ENCODE measurements at regions not wholly inside any gene's neighbourhood (a gene's known extent, or its start where the extent isn't known, plus 50 kb on each side); places are given as distances from the start of the nearest gene placed in this dataset.
A peak's percentile ranks its signal among the peaks of the same experiment; 100 is the strongest.

DNA sequence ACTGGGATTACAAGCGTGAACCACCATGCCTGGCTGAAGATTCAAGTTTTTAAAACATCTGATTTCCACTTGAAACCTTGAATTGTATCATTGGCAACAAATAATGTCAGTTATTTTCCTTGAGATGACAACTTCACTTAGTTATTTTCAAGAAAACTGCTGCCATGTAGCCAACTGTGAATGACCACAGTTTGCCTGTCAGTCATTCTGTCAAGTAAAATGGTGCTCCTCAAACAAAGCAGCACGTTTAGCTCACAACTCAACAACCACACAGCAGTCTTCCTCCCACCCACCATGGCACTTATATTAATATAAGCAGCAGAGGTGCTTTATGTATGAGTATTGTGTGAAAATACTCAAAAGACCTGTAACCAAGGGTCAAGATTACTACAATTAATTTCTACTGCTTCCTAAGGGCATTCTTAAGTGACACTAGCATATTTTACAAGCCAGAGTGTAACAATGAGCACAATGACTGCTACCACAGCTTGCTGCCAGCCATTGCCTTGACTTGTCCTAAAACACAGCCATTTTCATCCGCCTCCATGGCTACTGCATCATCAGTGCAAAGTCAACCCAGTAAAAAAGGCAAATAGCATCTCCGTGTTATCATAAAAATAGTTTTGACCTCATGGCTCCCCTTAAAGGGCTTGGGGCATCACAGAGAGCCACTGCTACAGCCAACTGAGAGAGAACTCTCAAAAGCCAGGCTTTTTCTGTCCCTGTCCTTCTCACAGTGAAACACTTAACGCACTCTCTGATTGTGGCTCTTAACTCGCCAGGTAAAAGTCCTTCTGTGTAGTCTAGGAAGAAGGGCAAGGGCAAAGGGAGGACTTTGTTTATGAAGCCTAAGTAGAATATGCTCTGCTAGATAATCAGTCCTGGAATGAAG lies 96.4 kb upstream of the TAB2 start:
- no peaks in the 10 kb centered on the region for H3K9me3 ChIP-seq (ENCODE audit: low read depth)
- H3K27me3 ChIP-seq = no peaks in the 10 kb centered on the region
- H3K79me2 ChIP-seq = no peaks in the 10 kb centered on the region
- no peaks in the 10 kb centered on the region for H3K36me3 ChIP-seq (replicated peaks; ENCODE audit: insufficient read depth, low read depth)
- peaks cover 18% of the 10 kb centered on the region for H3K4me1 ChIP-seq (ENCODE audit: insufficient read depth)
- no peak for DNase-seq (ENCODE audit: low spot score)
- H3K27ac ChIP-seq = no peak overlapping the region
- no peaks in the 10 kb centered on the region for H4K20me1 ChIP-seq (ENCODE audit: insufficient read depth, poor library complexity, severe bottlenecking)
- 83% methylated on average over 6 of the region's 6 CpGs for WGBS (ENCODE audit: low lambda C conversion rate, missing lambda C conversion rate)
- TF ChIP-seq EZH2phosphoT487 (IDR thresholded peaks at IDR 0.05; ENCODE audit: low read depth, severe bottlenecking, unreplicated experiment) = no peak
- TF ChIP-seq EZH2 (IDR thresholded peaks at IDR 0.05; ENCODE audit: borderline replicate concordance) = no peak
- TF ChIP-seq, protein P1, sequence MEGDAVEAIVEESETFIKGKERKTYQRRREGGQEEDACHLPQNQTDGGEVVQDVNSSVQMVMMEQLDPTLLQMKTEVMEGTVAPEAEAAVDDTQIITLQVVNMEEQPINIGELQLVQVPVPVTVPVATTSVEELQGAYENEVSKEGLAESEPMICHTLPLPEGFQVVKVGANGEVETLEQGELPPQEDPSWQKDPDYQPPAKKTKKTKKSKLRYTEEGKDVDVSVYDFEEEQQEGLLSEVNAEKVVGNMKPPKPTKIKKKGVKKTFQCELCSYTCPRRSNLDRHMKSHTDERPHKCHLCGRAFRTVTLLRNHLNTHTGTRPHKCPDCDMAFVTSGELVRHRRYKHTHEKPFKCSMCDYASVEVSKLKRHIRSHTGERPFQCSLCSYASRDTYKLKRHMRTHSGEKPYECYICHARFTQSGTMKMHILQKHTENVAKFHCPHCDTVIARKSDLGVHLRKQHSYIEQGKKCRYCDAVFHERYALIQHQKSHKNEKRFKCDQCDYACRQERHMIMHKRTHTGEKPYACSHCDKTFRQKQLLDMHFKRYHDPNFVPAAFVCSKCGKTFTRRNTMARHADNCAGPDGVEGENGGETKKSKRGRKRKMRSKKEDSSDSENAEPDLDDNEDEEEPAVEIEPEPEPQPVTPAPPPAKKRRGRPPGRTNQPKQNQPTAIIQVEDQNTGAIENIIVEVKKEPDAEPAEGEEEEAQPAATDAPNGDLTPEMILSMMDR (IDR thresholded peaks at IDR 0.05; ENCODE audit: poor library complexity) = no peak
- no peak overlapping the region for H3K4me3 ChIP-seq
- H3K9me2 ChIP-seq (replicated peaks; ENCODE audit: insufficient read depth) = no peaks in the 10 kb centered on the region
- H2AFZ ChIP-seq = no peak overlapping the region
- no peak overlapping the region for H3K4me2 ChIP-seq

DNA sequence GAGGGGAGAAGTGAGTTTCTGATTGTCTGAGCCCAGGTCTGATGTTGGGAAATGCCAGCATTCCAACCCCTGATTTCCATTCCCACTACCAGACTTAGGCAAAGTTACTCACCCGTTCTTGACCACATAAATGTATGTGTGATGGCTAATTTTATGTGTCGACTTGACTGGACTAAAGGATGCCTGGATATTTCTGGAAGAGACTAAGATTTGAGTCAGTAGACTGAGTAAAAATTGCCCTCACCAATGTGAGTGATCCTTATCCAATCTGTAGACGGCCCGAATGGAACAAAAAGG lies 95.8 kb upstream of the TAB2 start:
- WGBS (ENCODE audit: low lambda C conversion rate, missing lambda C conversion rate) = 85% methylated on average over 4 of the region's 4 CpGs
- no peaks in the 10 kb centered on the region for H3K9me3 ChIP-seq (ENCODE audit: low read depth)
- TF ChIP-seq, protein P1 (IDR thresholded peaks at IDR 0.05; ENCODE audit: poor library complexity) = no peak
- TF ChIP-seq EZH2 (IDR thresholded peaks at IDR 0.05; ENCODE audit: borderline replicate concordance) (no peak), EZH2phosphoT487 (IDR thresholded peaks at IDR 0.05; ENCODE audit: low read depth, severe bottlenecking, unreplicated experiment) (no peak)
- no peaks in the 10 kb centered on the region for H4K20me1 ChIP-seq (ENCODE audit: insufficient read depth, poor library complexity, severe bottlenecking)
- H3K4me2 ChIP-seq = no peak overlapping the region
- no peak overlapping the region for H3K4me3 ChIP-seq
- no peaks in the 10 kb centered on the region for H3K79me2 ChIP-seq
- no peak overlapping the region for H2AFZ ChIP-seq
- H3K36me3 ChIP-seq (replicated peaks; ENCODE audit: insufficient read depth, low read depth) = no peaks in the 10 kb centered on the region
- DNase-seq (ENCODE audit: low spot score) = no peak
- peaks cover 18% of the 10 kb centered on the region for H3K4me1 ChIP-seq (ENCODE audit: insufficient read depth)
- no peaks in the 10 kb centered on the region for H3K27me3 ChIP-seq
- H3K27ac ChIP-seq = no peak overlapping the region
- H3K9me2 ChIP-seq (replicated peaks; ENCODE audit: insufficient read depth) = no peaks in the 10 kb centered on the region

DNA sequence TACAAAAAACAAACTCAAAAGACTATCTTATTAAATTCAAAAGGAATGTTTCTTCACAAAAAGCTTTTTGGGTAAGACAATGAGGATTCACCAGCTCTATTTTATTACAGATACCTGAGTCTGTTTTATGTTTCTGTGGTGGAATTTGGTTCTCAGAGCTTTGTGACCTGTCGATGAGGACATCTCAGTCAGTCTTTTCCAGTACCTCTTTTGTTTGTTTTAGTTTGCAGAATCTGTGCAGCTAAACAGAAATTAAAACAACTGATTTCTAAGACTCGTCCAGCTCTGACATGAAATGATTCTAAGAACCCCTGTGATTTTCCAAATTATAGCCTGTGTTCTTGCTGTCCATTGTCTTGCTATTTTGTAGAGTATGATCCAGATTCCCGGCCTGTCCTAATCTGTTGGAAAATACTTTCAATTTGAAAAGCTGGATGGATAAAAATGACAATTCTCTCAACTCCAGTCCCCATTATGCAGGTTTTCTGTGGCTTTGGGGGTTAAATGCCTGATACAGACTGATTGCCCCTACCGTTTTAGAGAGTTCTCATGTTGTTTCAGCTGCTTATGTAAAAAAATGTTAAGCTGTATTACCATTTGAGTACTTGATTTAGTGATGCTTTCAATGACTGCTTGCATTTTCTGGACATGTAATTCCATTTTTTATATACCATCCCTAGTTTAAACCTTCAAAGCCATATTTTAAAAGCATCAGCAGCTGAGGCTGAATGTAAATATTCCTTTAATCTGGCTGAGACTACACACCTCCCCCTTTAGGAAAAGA lies 94.2 kb upstream of the TAB2 start:
- no peaks in the 10 kb centered on the region for H3K79me2 ChIP-seq
- H3K9me3 ChIP-seq (ENCODE audit: low read depth) = no peaks in the 10 kb centered on the region
- no peak overlapping the region for H2AFZ ChIP-seq
- 53% methylated on average over 4 of the region's 4 CpGs for WGBS (ENCODE audit: low lambda C conversion rate, missing lambda C conversion rate)
- H3K27me3 ChIP-seq = no peaks in the 10 kb centered on the region
- H3K27ac ChIP-seq = no peak overlapping the region
- no peaks in the 10 kb centered on the region for H4K20me1 ChIP-seq (ENCODE audit: insufficient read depth, poor library complexity, severe bottlenecking)
- DNase-seq (ENCODE audit: low spot score) = no peak
- H3K4me1 ChIP-seq (ENCODE audit: insufficient read depth) = peaks cover 18% of the 10 kb centered on the region
- no peak for TF ChIP-seq EZH2 (IDR thresholded peaks at IDR 0.05; ENCODE audit: borderline replicate concordance)
- TF ChIP-seq, protein P1 (IDR thresholded peaks at IDR 0.05; ENCODE audit: poor library complexity) = no peak
- TF ChIP-seq EZH2phosphoT487 (IDR thresholded peaks at IDR 0.05; ENCODE audit: low read depth, severe bottlenecking, unreplicated experiment) = no peak
- no peak overlapping the region for H3K4me3 ChIP-seq
- peak overlapping the region; percentile 22 for H3K4me2 ChIP-seq
- H3K36me3 ChIP-seq (replicated peaks; ENCODE audit: insufficient read depth, low read depth) = no peaks in the 10 kb centered on the region
- H3K9me2 ChIP-seq (replicated peaks; ENCODE audit: insufficient read depth) = no peaks in the 10 kb centered on the region

Measured in hepatocyte (in vitro differentiated cells).